PFSK-1 (cell line): ENCODE measurements at regions not wholly inside any gene's neighbourhood (a gene's known extent, or its start where the extent isn't known, plus 50 kb on each side); places are given as distances from the start of the nearest gene placed in this dataset.

ENCODE experiments used
- FOXP2 ChIP-seq: optimal IDR thresholded peaks from 2 replicates; pipeline ENCODE3; 2011; ENCODE audit warnings: borderline replicate concordance, control low read depth, inconsistent platforms; ENCODE audit not compliant: insufficient read depth; ENCODE audit errors: extremely low read length, extremely low read depth
- POLR2AphosphoS5 ChIP-seq: IDR thresholded peaks from 2 replicates; pipeline ENCODE4 v1.6.1; 2012; ENCODE audit warnings: low read depth, mild to moderate bottlenecking, control low read depth, low read length, moderate library complexity
- REST ChIP-seq, 2 experiments: IDR thresholded peaks; 2 replicates each; pipeline versions ENCODE4 v1.6.1 to v1.8.0; 2011 to 2012; ENCODE audit warnings: low read depth in 2 of 2, low read length in 2 of 2, control low read depth in 1 of 2, inconsistent platforms in 1 of 2, mild to moderate bottlenecking in 1 of 2, moderate library complexity in 1 of 2; ENCODE audit not compliant: insufficient read depth in 1 of 2
- SIN3A ChIP-seq: IDR thresholded peaks from 2 replicates; pipeline ENCODE4 v1.6.1; 2012; ENCODE audit warnings: mild to moderate bottlenecking, low read length, moderate library complexity, borderline replicate concordance; ENCODE audit not compliant: insufficient read depth
- TAF1 ChIP-seq: IDR thresholded peaks from 2 replicates; pipeline ENCODE4 v1.6.1; 2012; ENCODE audit warnings: low read length, control low read depth, borderline replicate concordance; ENCODE audit not compliant: insufficient read depth

- TF ChIP-seq TAF1, result no peak
- no peak for TF ChIP-seq FOXP2
- no peak for TF ChIP-seq POLR2AphosphoS5
- no peak for TF ChIP-seq REST (IDR thresholded peaks at IDR 0.05; ENCODE audit: insufficient read depth in 1 of 2, low read depth in 2 of 2, low read length in 2 of 2)
- TF ChIP-seq SIN3A, result no peak
Observed at GRCh38 chr12:126741536-126742240, 1525.3 kb upstream of the TMEM132C start.

- no peak for TF ChIP-seq TAF1
- TF ChIP-seq FOXP2, result no peak
- TF ChIP-seq POLR2AphosphoS5, result no peak
- no peak for TF ChIP-seq REST (IDR thresholded peaks at IDR 0.05; ENCODE audit: insufficient read depth in 1 of 2, low read depth in 2 of 2, low read length in 2 of 2)
- no peak for TF ChIP-seq SIN3A
Observed at GRCh38 chr12:126742241-126742641, 1524.7 kb upstream of the TMEM132C start.

GRCh38 chr12:126747530-126748149 is 1519.3 kb upstream of the TMEM132C start:
- TF ChIP-seq TAF1 (no peak), SIN3A (no peak), FOXP2 (no peak), POLR2AphosphoS5 (no peak), REST (IDR thresholded peaks at IDR 0.05; ENCODE audit: insufficient read depth in 1 of 2, low read depth in 2 of 2, low read length in 2 of 2) (no peak)

- no peak for TF ChIP-seq FOXP2
- TF ChIP-seq SIN3A, result no peak
- no peak for TF ChIP-seq POLR2AphosphoS5
- no peak for TF ChIP-seq TAF1
- TF ChIP-seq REST (IDR thresholded peaks at IDR 0.05; ENCODE audit: insufficient read depth in 1 of 2, low read depth in 2 of 2, low read length in 2 of 2), result no peak
Observed at GRCh38 chr12:126752021-126752420, 1514.9 kb upstream of the TMEM132C start.

GRCh38 chr12:126757326-126757725 is 1509.6 kb upstream of the TMEM132C start:
- TF ChIP-seq TAF1 (no peak), FOXP2 (no peak), REST (IDR thresholded peaks at IDR 0.05; ENCODE audit: insufficient read depth in 1 of 2, low read depth in 2 of 2, low read length in 2 of 2) (no peak), POLR2AphosphoS5 (no peak), SIN3A (no peak)
